H1 (cell line): ENCODE measurements at regions not wholly inside any gene's neighbourhood (a gene's known extent, or its start where the extent isn't known, plus 50 kb on each side); places are given as distances from the start of the nearest gene placed in this dataset.

Experiments
- CTCF ChIA-PET: fragments of 300-600 bp; sonication (Branson Sonifier 250); formaldehyde crosslinking; loops from one replicate; lab custom pipeline; 2021; ENCODE audit not compliant: partially characterized antibody; lab: Charles Lee
- POLR2A ChIA-PET: fragments of 300-600 bp; sonication (Branson Sonifier 250); formaldehyde crosslinking; loops from one replicate; lab custom pipeline; 2021; ENCODE audit warnings: inconsistent platforms; ENCODE audit not compliant: partially characterized antibody; lab: Charles Lee
- DNase-seq, 2 experiments: peaks; one replicate each; pipeline versions ENCODE4 v3.0.0 to v3.0.0-alpha.2; 2010 to 2022; ENCODE audit warnings: low spot score in 2 of 2, low read depth in 1 of 2, mixed read lengths in 1 of 2
- FAIRE-seq: peaks from 2 replicates; lab custom pipeline; 2011; peaks lifted over from hg19 to GRCh38; lab: Jason Lieb, UNC
- H2AFZ ChIP-seq: 2 replicates; pipeline ENCODE4 v1.8.1; 2012; ENCODE audit warnings: low read length, inconsistent platforms
- H2AK5ac ChIP-seq: 2 replicates; pipeline ENCODE4 v1.6.1; 2013; ENCODE audit warnings: low read depth, low read length
- H2BK120ac ChIP-seq: replicated peaks from 2 replicates; pipeline ENCODE3; 2013; ENCODE audit warnings: low read depth, low read length, inconsistent platforms
- H2BK12ac ChIP-seq: 2 replicates; pipeline ENCODE4 v1.6.1; 2013; ENCODE audit warnings: low read depth, low read length
- H2BK15ac ChIP-seq: 2 replicates; pipeline ENCODE4 v1.6.1; 2013; ENCODE audit warnings: low read length
- H2BK20ac ChIP-seq: 2 replicates; pipeline ENCODE4 v1.6.1; 2013; ENCODE audit warnings: low read length
- H2BK5ac ChIP-seq: 2 replicates; pipeline ENCODE4 v1.6.1; 2013; ENCODE audit warnings: low read depth, low read length
- H3K14ac ChIP-seq: 2 replicates; pipeline ENCODE4 v1.6.1; 2013; ENCODE audit warnings: inconsistent platforms; ENCODE audit not compliant: insufficient read length
- H3K18ac ChIP-seq: 2 replicates; pipeline ENCODE4 v1.6.1; 2013; ENCODE audit warnings: low read length; ENCODE audit errors: extremely low read depth
- H3K23ac ChIP-seq: 2 replicates; pipeline ENCODE4 v1.6.1; 2013; ENCODE audit warnings: inconsistent platforms; ENCODE audit not compliant: insufficient read length
- H3K23me2 ChIP-seq: 2 replicates; pipeline ENCODE4 v1.6.1; 2013; ENCODE audit warnings: low read depth, low read length
- H3K27ac ChIP-seq: 2 replicates; pipeline ENCODE4 v1.6.1; 2011; ENCODE audit warnings: low read depth, low read length, inconsistent platforms
- H3K27me3 ChIP-seq, 4 experiments: replicated peaks in 1 of 4; 1 replicate in 1 of 4; 2 replicates in 3 of 4; pipeline versions ENCODE4 v1.6.1 to v1.8.1; 2011 to 2013; ENCODE audit warnings: low read length in 3 of 4, mild to moderate bottlenecking in 3 of 4, inconsistent platforms in 2 of 4, mixed read lengths in 2 of 4, moderate library complexity in 1 of 4; ENCODE audit not compliant: control insufficient read depth in 3 of 4, insufficient read depth in 3 of 4; ENCODE audit errors: extremely low read depth in 1 of 4
- H3K36me3 ChIP-seq, 4 experiments: 2 replicates each; pipeline versions ENCODE4 v1.6.1 to v1.8.1; 2011 to 2013; ENCODE audit warnings: mild to moderate bottlenecking in 4 of 4, low read length in 3 of 4, moderate library complexity in 2 of 4, control low read depth in 1 of 4, inconsistent platforms in 1 of 4; ENCODE audit not compliant: insufficient read depth in 4 of 4, control insufficient read depth in 2 of 4
- H3K4ac ChIP-seq: replicated peaks from 2 replicates; pipeline ENCODE3; 2013; ENCODE audit warnings: low read length, low read depth, mixed read lengths, inconsistent platforms; ENCODE audit not compliant: insufficient read length
- H3K4me1 ChIP-seq, 4 experiments: replicated peaks in 1 of 4; 1 replicate in 1 of 4; 2 replicates in 3 of 4; pipeline versions ENCODE4 v1.6.1 to v1.8.1; 2011 to 2013; ENCODE audit warnings: low read length in 3 of 4, inconsistent platforms in 2 of 4, mixed read lengths in 1 of 4; ENCODE audit not compliant: insufficient read depth in 4 of 4, control insufficient read depth in 3 of 4
- H3K4me2 ChIP-seq, 2 experiments: 2 replicates each; pipeline versions ENCODE4 v1.6.1 to v1.8.1; 2011 to 2013; ENCODE audit warnings: low read depth in 2 of 2, low read length in 2 of 2, control low read depth in 1 of 2, inconsistent platforms in 1 of 2, mild to moderate bottlenecking in 1 of 2; ENCODE audit not compliant: insufficient read depth in 1 of 2
- H3K4me3 ChIP-seq, 4 experiments: fragments of 200-600, 300-600 bp in 1 of 4; sonication (generic), shearing (Covaris generic), sonication (Bioruptor Twin) in 1 of 4; 2 replicates each; pipeline versions ENCODE4 v1.5.1 to v1.8.1; 2011 to 2016; ENCODE audit warnings: low read length in 4 of 4, low read depth in 3 of 4, control low read depth in 2 of 4, inconsistent platforms in 2 of 4, mild to moderate bottlenecking in 2 of 4, mixed read lengths in 1 of 4, moderate library complexity in 1 of 4; ENCODE audit not compliant: insufficient read depth in 2 of 4; ENCODE audit errors: extremely low read depth in 1 of 4
- H3K56ac ChIP-seq: replicated peaks from 2 replicates; pipeline ENCODE3; 2013; ENCODE audit warnings: low read depth, mild to moderate bottlenecking, mixed read lengths, low read length, inconsistent platforms; ENCODE audit not compliant: insufficient read length
- H3K79me1 ChIP-seq: 2 replicates; pipeline ENCODE4 v1.6.1; 2013; ENCODE audit warnings: low read depth, low read length, control low read depth
- H3K79me2 ChIP-seq, 2 experiments: 2 replicates each; pipeline versions ENCODE4 v1.6.1 to v1.8.1; 2012 to 2013; ENCODE audit warnings: low read length in 2 of 2, mild to moderate bottlenecking in 2 of 2, inconsistent platforms in 1 of 2; ENCODE audit not compliant: insufficient read depth in 2 of 2, control insufficient read depth in 1 of 2
- H3K9ac ChIP-seq, 4 experiments: replicated peaks in 1 of 4; 1 replicate in 1 of 4; 2 replicates in 3 of 4; pipeline versions ENCODE4 v1.6.1 to v1.8.1; 2011 to 2013; ENCODE audit warnings: low read depth in 3 of 4, low read length in 3 of 4, control low read depth in 2 of 4, mild to moderate bottlenecking in 2 of 4, moderate library complexity in 2 of 4, inconsistent platforms in 1 of 4; ENCODE audit errors: extremely low read depth in 1 of 4
- H3K9me3 ChIP-seq, 2 experiments: 2 replicates each; pipeline versions ENCODE4 v1.6.1 to v1.8.1; 2012 to 2013; ENCODE audit warnings: mild to moderate bottlenecking in 2 of 2, moderate library complexity in 2 of 2, control low read depth in 1 of 2, inconsistent platforms in 1 of 2, low read depth in 1 of 2, low read length in 1 of 2, mixed read lengths in 1 of 2; ENCODE audit not compliant: insufficient read depth in 2 of 2
- H4K20me1 ChIP-seq, 2 experiments: replicated peaks in 1 of 2; 2 replicates each; pipeline versions ENCODE3 to v1.8.1; 2011 to 2013; ENCODE audit warnings: inconsistent platforms in 2 of 2, low read length in 2 of 2, mild to moderate bottlenecking in 1 of 2; ENCODE audit not compliant: insufficient read depth in 2 of 2, control insufficient read depth in 1 of 2
- H4K5ac ChIP-seq: 2 replicates; pipeline ENCODE4 v1.6.1; 2013; ENCODE audit warnings: low read length, low read depth, mixed read lengths, inconsistent platforms; ENCODE audit not compliant: insufficient read length
- H4K8ac ChIP-seq: 2 replicates; pipeline ENCODE4 v1.8.0; 2013; ENCODE audit warnings: mild to moderate bottlenecking, moderate library complexity, low read length, inconsistent platforms; ENCODE audit not compliant: insufficient read depth; ENCODE audit errors: extremely low read depth
- H4K91ac ChIP-seq: replicated peaks from 2 replicates; pipeline ENCODE3; 2013; ENCODE audit warnings: low read length, mixed read lengths, inconsistent platforms; ENCODE audit not compliant: insufficient read length
- CEBPB ChIP-seq: IDR thresholded peaks from 2 replicates; pipeline ENCODE4 v1.6.1; 2012; ENCODE audit warnings: low read depth, low read length
- CHD2 ChIP-seq: IDR thresholded peaks from 2 replicates; pipeline ENCODE4 v1.6.1; 2012; ENCODE audit warnings: low read length, improper control_type of control experiment
- CREB1 ChIP-seq: IDR thresholded peaks from 2 replicates; pipeline ENCODE4 v1.6.1; 2012; ENCODE audit warnings: inconsistent platforms
- EP300 ChIP-seq, 2 experiments: IDR thresholded peaks; 1 replicate in 1 of 2; 2 replicates in 1 of 2; pipeline ENCODE4 v1.6.1; 2011 to 2012; ENCODE audit warnings: low read depth in 2 of 2, low read length in 2 of 2, mild to moderate bottlenecking in 2 of 2, borderline replicate concordance in 1 of 2, inconsistent platforms in 1 of 2, moderate library complexity in 1 of 2
- GTF2F1 ChIP-seq: IDR thresholded peaks from 2 replicates; pipeline ENCODE4 v1.6.1; 2012; ENCODE audit warnings: low read depth, low read length, improper control_type of control experiment, borderline replicate concordance
- KDM1A ChIP-seq: fragments of 200-600, 300-600 bp; sonication (generic); IDR thresholded peaks from 2 replicates; pipeline ENCODE4 v1.7.1; 2016; ENCODE audit warnings: mild to moderate bottlenecking, low read length, borderline replicate concordance
- POLR2A ChIP-seq, 2 experiments: IDR thresholded peaks; 1 replicate in 1 of 2; 2 replicates in 1 of 2; pipeline ENCODE4 v1.6.1; 2011; ENCODE audit warnings: low read depth in 2 of 2, low read length in 2 of 2, mild to moderate bottlenecking in 2 of 2; ENCODE audit errors: control extremely low read depth in 1 of 2
- RAD21 ChIP-seq, 2 experiments: IDR thresholded peaks in 1 of 2; conservative IDR thresholded peaks in 1 of 2; 2 replicates each; pipeline ENCODE4 v1.6.1; 2011; ENCODE audit warnings: low read depth in 2 of 2, low read length in 2 of 2, improper control_type of control experiment in 1 of 2, inconsistent platforms in 1 of 2, mild to moderate bottlenecking in 1 of 2, moderate library complexity in 1 of 2
- RNF2 ChIP-seq: fragments of 200-900, 300-1000 bp; sonication (generic); IDR thresholded peaks from 2 replicates; pipeline ENCODE4 v1.7.1; 2016; ENCODE audit warnings: borderline replicate concordance, low read depth, mild to moderate bottlenecking, antibody characterized with exemption, low read length; ENCODE audit not compliant: poor library complexity, severe bottlenecking; ENCODE audit errors: missing control alignments
- SIX5 ChIP-seq: IDR thresholded peaks from 2 replicates; pipeline ENCODE4 v1.6.1; 2011; ENCODE audit warnings: mild to moderate bottlenecking, low read depth, low read length
- TAF1 ChIP-seq: IDR thresholded peaks from 2 replicates; pipeline ENCODE4 v1.6.1; 2011; ENCODE audit warnings: mild to moderate bottlenecking, low read depth, low read length
- TAF7 ChIP-seq: optimal IDR thresholded peaks from 2 replicates; pipeline ENCODE3; 2011; ENCODE audit warnings: low read depth, mild to moderate bottlenecking, inconsistent platforms, low read length, moderate library complexity, borderline replicate concordance
- WGBS, 2 experiments: shearing (Covaris generic) in 1 of 2; methylation state at CpG; one replicate each; pipeline versions ENCODE4 v1.1.6 to v1.1.7; 2013 to 2015; ENCODE audit warnings: low lambda C conversion rate in 2 of 2, mixed read lengths in 2 of 2, inconsistent platforms in 1 of 2, low coverage in 1 of 2, missing lambda C conversion rate in 1 of 2; ENCODE audit not compliant: insufficient replicate concordance in 2 of 2, insufficient coverage in 1 of 2, insufficient read length in 1 of 2; ENCODE audit errors: extremely low coverage in 1 of 2, missing lambda C conversion rate in 1 of 2; 5-methylcytosine and 5-hydroxymethylcytosine counted together
- TF ChIP-seq, protein P1 (sequence below): IDR thresholded peaks from 2 replicates; pipeline ENCODE4 v1.6.1; 2012; ENCODE audit warnings: low read length, inconsistent platforms

GRCh38 chr10:130642926-130643325 lies 506.7 kb downstream of the GLRX3 start:
- no peak overlapping the region for H2BK120ac ChIP-seq
- no peak overlapping the region for H4K5ac ChIP-seq
- no peak overlapping the region for H3K23ac ChIP-seq
- no peak overlapping the region for H3K27ac ChIP-seq
- DNase-seq (no peak), FAIRE-seq (no peak)
- H3K23me2 ChIP-seq: no peaks in the 10 kb centered on the region
- no peak overlapping the region for H3K9ac ChIP-seq
- H3K9me3 ChIP-seq: no peaks in the 10 kb centered on the region
- H3K36me3 ChIP-seq: no peaks in the 10 kb centered on the region
- no peak overlapping the region for H3K56ac ChIP-seq
- no peaks in the 10 kb centered on the region for H3K27me3 ChIP-seq
- WGBS, 2 experiments: 88% methylated on average over 4 of the region's 4 CpGs; no CpG with 5 or more reads in 1 of the 2 experiments
- peaks cover 0 to under 1% (median 0%) of the 10 kb centered on the region in 4 experiments; a peak in 3 of 7 replicates for H3K4me1 ChIP-seq
- H4K91ac ChIP-seq: no peak overlapping the region
- no peak overlapping the region for H4K8ac ChIP-seq
- H4K20me1 ChIP-seq: no peaks in the 10 kb centered on the region
- H2BK5ac ChIP-seq: no peak overlapping the region
- no peaks in the 10 kb centered on the region for H3K79me1 ChIP-seq
- no peak overlapping the region for H3K18ac ChIP-seq
- no peaks in the 10 kb centered on the region for H3K79me2 ChIP-seq
- H3K14ac ChIP-seq: no peak overlapping the region
- ChIA-PET POLR2A (no interaction called here), CTCF (no interaction called here)
- H2AK5ac ChIP-seq: no peak overlapping the region
- no peak overlapping the region for H2AFZ ChIP-seq
- H3K4ac ChIP-seq: no peak overlapping the region
- H3K4me3 ChIP-seq: no peak overlapping the region
- no peak overlapping the region for H3K4me2 ChIP-seq
- no peak overlapping the region for H2BK15ac ChIP-seq
- no peak overlapping the region for H2BK20ac ChIP-seq
- H2BK12ac ChIP-seq: no peak overlapping the region
- no peak for TF ChIP-seq POLR2A (IDR thresholded peaks at IDR 0.05; ENCODE audit: control extremely low read depth in 1 of 2, low read depth in 2 of 2, low read length in 2 of 2)
- no peak for TF ChIP-seq CEBPB
- no peak for TF ChIP-seq EP300 (IDR thresholded peaks at IDR 0.05; ENCODE audit: borderline replicate concordance in 1 of 2, low read depth in 2 of 2, low read length in 2 of 2)
- no peak for TF ChIP-seq CREB1
- no peak for TF ChIP-seq CHD2
- no peak for TF ChIP-seq TAF7
- TF ChIP-seq KDM1A: no peak
- no peak for TF ChIP-seq GTF2F1
- no peak for TF ChIP-seq TAF1
- TF ChIP-seq, protein P1, sequence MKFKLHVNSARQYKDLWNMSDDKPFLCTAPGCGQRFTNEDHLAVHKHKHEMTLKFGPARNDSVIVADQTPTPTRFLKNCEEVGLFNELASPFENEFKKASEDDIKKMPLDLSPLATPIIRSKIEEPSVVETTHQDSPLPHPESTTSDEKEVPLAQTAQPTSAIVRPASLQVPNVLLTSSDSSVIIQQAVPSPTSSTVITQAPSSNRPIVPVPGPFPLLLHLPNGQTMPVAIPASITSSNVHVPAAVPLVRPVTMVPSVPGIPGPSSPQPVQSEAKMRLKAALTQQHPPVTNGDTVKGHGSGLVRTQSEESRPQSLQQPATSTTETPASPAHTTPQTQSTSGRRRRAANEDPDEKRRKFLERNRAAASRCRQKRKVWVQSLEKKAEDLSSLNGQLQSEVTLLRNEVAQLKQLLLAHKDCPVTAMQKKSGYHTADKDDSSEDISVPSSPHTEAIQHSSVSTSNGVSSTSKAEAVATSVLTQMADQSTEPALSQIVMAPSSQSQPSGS: no peak
- no peak for TF ChIP-seq SIX5
- no peak for TF ChIP-seq RAD21 (IDR thresholded peaks at IDR 0.05 in 1 of 2, conservative IDR thresholded peaks at IDR 0.05 in 1 of 2; ENCODE audit: low read depth in 2 of 2, low read length in 2 of 2)
- TF ChIP-seq RNF2: no peak
